SK-N-SH (cell line): ENCODE measurements at regions not wholly inside any gene's neighbourhood (a gene's known extent, or its start where the extent isn't known, plus 50 kb on each side); places are given as distances from the start of the nearest gene placed in this dataset.

ENCODE experiments used
- EP300 ChIP-seq, 2 experiments: IDR thresholded peaks; 2 replicates each; pipeline versions ENCODE4 v1.4.0 to v1.6.1; 2012; ENCODE audit warnings: borderline replicate concordance in 1 of 2, low read depth in 1 of 2, low read length in 1 of 2
- MAX ChIP-seq: IDR thresholded peaks from 2 replicates; pipeline ENCODE4 v1.4.0; 2012; ENCODE audit warnings: low read depth
- POLR2AphosphoS5 ChIP-seq: IDR thresholded peaks from 2 replicates; pipeline ENCODE4 v1.6.1; 2012; ENCODE audit warnings: low read depth, low read length
- SIN3A ChIP-seq: IDR thresholded peaks from 2 replicates; pipeline ENCODE4 v1.6.1; 2012; ENCODE audit warnings: low read depth, mild to moderate bottlenecking, low read length, moderate library complexity, borderline replicate concordance
- YY1 ChIP-seq: IDR thresholded peaks from 2 replicates; pipeline ENCODE4 v1.4.0; 2012; ENCODE audit warnings: low read depth, mild to moderate bottlenecking

GRCh38 chr9:105912157-105912862, 218.0 kb downstream of the TMEM38B start:
- no peak for TF ChIP-seq MAX
- no peak for TF ChIP-seq YY1
- no peak for TF ChIP-seq SIN3A
- TF ChIP-seq POLR2AphosphoS5: no peak
- no peak for TF ChIP-seq EP300 (IDR thresholded peaks at IDR 0.05; ENCODE audit: borderline replicate concordance in 1 of 2, low read depth in 1 of 2, low read length in 1 of 2)
